Natural killer cell treated with Interleukin-12 subunit alpha and Interleukin-12 subunit beta and Interleukin-15 and Interleukin-18, amount 100 ng/mL, for 72 hours (primary cell): ENCODE measurements at regions not wholly inside any gene's neighbourhood (a gene's known extent, or its start where the extent isn't known, plus 50 kb on each side); places are given as distances from the start of the nearest gene placed in this dataset.
"Not testable (repeated sequence)": the region's sequence is repeated elsewhere in the genome, so short reads cannot be mapped to it uniquely, and the experiment has no call there.

Source experiments
- ATAC-seq, 2 donors: fragments of 150-1000 bp; cut with Tn5 transposase in 1 of 2; sonication (Bioruptor Pico), chemical (Tn5 transposase) in 1 of 2; 2 replicates each; pipeline ENCODE4 v1.10.0; 2021
- DNase-seq: peaks from one replicate; pipeline ENCODE4 v3.0.0; 2022; ENCODE audit warnings: low spot score
- H3K27ac Mint-ChIP-seq, 2 donors: 1 replicate in 1 of 2; 2 replicates in 1 of 2; pipeline ENCODE4 v1.8.0; 2022; ENCODE audit warnings: mixed read lengths in 2 of 2, mild to moderate bottlenecking in 1 of 2, moderate library complexity in 1 of 2
- H3K27me3 Mint-ChIP-seq, 2 donors: 1 replicate in 1 of 2; 2 replicates in 1 of 2; pipeline ENCODE4 v1.8.0; 2022; ENCODE audit warnings: mixed read lengths in 2 of 2
- H3K36me3 Mint-ChIP-seq: one replicate; pipeline ENCODE4 v1.8.0; 2022; ENCODE audit warnings: mixed read lengths
- H3K4me1 Mint-ChIP-seq, 2 donors: 1 replicate in 1 of 2; 2 replicates in 1 of 2; pipeline ENCODE4 v1.8.0; 2022; ENCODE audit warnings: low read depth in 2 of 2, mixed read lengths in 2 of 2, mild to moderate bottlenecking in 1 of 2
- H3K4me3 Mint-ChIP-seq: one replicate; pipeline ENCODE4 v1.8.0; 2022; ENCODE audit warnings: mixed read lengths
- H3K9me3 Mint-ChIP-seq: 2 replicates; pipeline ENCODE4 v1.8.0; 2022; ENCODE audit warnings: mixed read lengths

- H3K36me3 Mint-ChIP-seq, DNase-seq, H3K4me3 Mint-ChIP-seq, H3K4me1 Mint-ChIP-seq, ATAC-seq, H3K9me3 Mint-ChIP-seq, H3K27me3 Mint-ChIP-seq, H3K27ac Mint-ChIP-seq: not testable (repeated sequence)
Measured at GRCh38 chr15:85256009-85256997, 124.1 kb upstream of the AKAP13 start.

- not testable (repeated sequence) for DNase-seq, H3K27me3 Mint-ChIP-seq, H3K4me3 Mint-ChIP-seq, ATAC-seq, H3K36me3 Mint-ChIP-seq, H3K9me3 Mint-ChIP-seq, H3K4me1 Mint-ChIP-seq, H3K27ac Mint-ChIP-seq
Measured at GRCh38 chr15:85258062-85258445, 122.3 kb upstream of the AKAP13 start.

- H3K9me3 Mint-ChIP-seq, H3K36me3 Mint-ChIP-seq, DNase-seq, H3K27me3 Mint-ChIP-seq, H3K4me1 Mint-ChIP-seq, H3K27ac Mint-ChIP-seq, ATAC-seq, H3K4me3 Mint-ChIP-seq: not testable (repeated sequence)
Measured at GRCh38 chr15:85258559-85259209, 121.7 kb upstream of the AKAP13 start.

- H3K36me3 Mint-ChIP-seq, H3K27ac Mint-ChIP-seq, H3K4me1 Mint-ChIP-seq, H3K4me3 Mint-ChIP-seq, H3K27me3 Mint-ChIP-seq, H3K9me3 Mint-ChIP-seq, DNase-seq, ATAC-seq: not testable (repeated sequence)
Measured at GRCh38 chr15:85260526-85260925, 119.9 kb upstream of the AKAP13 start.

GRCh38 chr15:85262461-85263055 is 117.8 kb upstream of the AKAP13 start:
- not testable (repeated sequence) for ATAC-seq, DNase-seq, H3K4me1 Mint-ChIP-seq

GRCh38 chr15:85263842-85264440 is 116.5 kb upstream of the AKAP13 start:
- H3K4me3 Mint-ChIP-seq, DNase-seq, H3K36me3 Mint-ChIP-seq, H3K4me1 Mint-ChIP-seq, H3K27ac Mint-ChIP-seq, ATAC-seq, H3K27me3 Mint-ChIP-seq, H3K9me3 Mint-ChIP-seq: not testable (repeated sequence)

More at GRCh38 chr15:85262461-85263055, 117.8 kb upstream of the AKAP13 start:
- H3K36me3 Mint-ChIP-seq, H3K4me3 Mint-ChIP-seq, H3K9me3 Mint-ChIP-seq, H3K27ac Mint-ChIP-seq, H3K27me3 Mint-ChIP-seq: not testable (repeated sequence)

GRCh38 chr15:85264614-85265190 is 115.7 kb upstream of the AKAP13 start:
- not testable (repeated sequence) for ATAC-seq, DNase-seq, H3K36me3 Mint-ChIP-seq, H3K4me1 Mint-ChIP-seq, H3K27me3 Mint-ChIP-seq, H3K27ac Mint-ChIP-seq, H3K4me3 Mint-ChIP-seq, H3K9me3 Mint-ChIP-seq

GRCh38 chr15:85267158-85267857 is 113.1 kb upstream of the AKAP13 start:
- not testable (repeated sequence) for H3K27me3 Mint-ChIP-seq, H3K36me3 Mint-ChIP-seq, H3K4me3 Mint-ChIP-seq, ATAC-seq, H3K9me3 Mint-ChIP-seq, H3K27ac Mint-ChIP-seq, H3K4me1 Mint-ChIP-seq, DNase-seq

- DNase-seq (no peak), ATAC-seq (no peak)
- no peak overlapping the region for H3K4me3 Mint-ChIP-seq
- H3K36me3 Mint-ChIP-seq: no peaks in the 10 kb centered on the region
- no peaks in the 10 kb centered on the region for H3K9me3 Mint-ChIP-seq
- H3K27ac Mint-ChIP-seq: no peak overlapping the region
- no peaks in the 10 kb centered on the region for H3K27me3 Mint-ChIP-seq
- no peaks in the 10 kb centered on the region for H3K4me1 Mint-ChIP-seq
Measured at GRCh38 chr15:85274315-85275050, 105.9 kb upstream of the AKAP13 start.

- Mint-ChIP-seq H3K9me3 (no peaks in the 10 kb centered on the region), H3K36me3 (no peaks in the 10 kb centered on the region), H3K27me3 (peaks cover 0 to 4% of the 10 kb centered on the region in 2 donors), H3K27ac (no peak overlapping the region), H3K4me1 (peaks cover 0 to 3% of the 10 kb centered on the region in 2 donors), H3K4me3 (no peak overlapping the region)
- ATAC-seq (no peak), DNase-seq (no peak)
Measured at GRCh38 chr15:85276508-85276907, 103.9 kb upstream of the AKAP13 start.

- Mint-ChIP-seq H3K9me3 (no peaks in the 10 kb centered on the region), H3K27me3 (peaks cover 0 to 4% of the 10 kb centered on the region in 2 donors), H3K4me3 (no peak overlapping the region), H3K36me3 (no peaks in the 10 kb centered on the region), H3K27ac (no peak overlapping the region), H3K4me1 (peaks cover 0 to 3% of the 10 kb centered on the region in 2 donors)
- DNase-seq: no peak
- ATAC-seq: no peak
Measured at GRCh38 chr15:85276921-85277320, 103.5 kb upstream of the AKAP13 start.

- ATAC-seq: no peak
- Mint-ChIP-seq H3K4me1 (peaks cover 0 to 3% of the 10 kb centered on the region in 2 donors), H3K27ac (no peak overlapping the region), H3K36me3 (no peaks in the 10 kb centered on the region), H3K27me3 (peaks cover 0 to 4% of the 10 kb centered on the region in 2 donors), H3K4me3 (no peak overlapping the region), H3K9me3 (no peaks in the 10 kb centered on the region)
- DNase-seq: no peak
Measured at GRCh38 chr15:85277847-85278370, 102.5 kb upstream of the AKAP13 start.
